ENCODE measurements at regions not wholly inside any gene's neighbourhood (a gene's known extent, or its start where the extent isn't known, plus 50 kb on each side); places are given as distances from the start of the nearest gene placed in this dataset.

GRCh38 chr2:14235667-14236066 lies 396.9 kb upstream of the LRATD1 start:
- no peak for DNase-seq

GRCh38 chr2:14237902-14238301 lies 394.6 kb upstream of the LRATD1 start:
- DNase-seq = no peak

GRCh38 chr2:14239605-14240004 lies 392.9 kb upstream of the LRATD1 start:
- DNase-seq = no peak

- no peak for DNase-seq
Observed at GRCh38 chr2:14240868-14241267, 391.6 kb upstream of the LRATD1 start.

- no peak for DNase-seq
Observed at GRCh38 chr2:14245901-14246300, 386.6 kb upstream of the LRATD1 start.

- no peak for DNase-seq
Observed at GRCh38 chr2:14255135-14255820, 377.2 kb upstream of the LRATD1 start.

GRCh38 chr2:14256890-14257289 lies 375.6 kb upstream of the LRATD1 start:
- no peak for DNase-seq

GRCh38 chr2:14257801-14258507 lies 374.6 kb upstream of the LRATD1 start:
- DNase-seq = no peak

- DNase-seq = no peak
Observed at GRCh38 chr2:14261771-14262170, 370.7 kb upstream of the LRATD1 start.

- no peak for DNase-seq
Observed at GRCh38 chr2:14263053-14263452, 369.5 kb upstream of the LRATD1 start.

GRCh38 chr2:14270036-14270582 lies 362.4 kb upstream of the LRATD1 start:
- DNase-seq = no peak

- DNase-seq = no peak
Observed at GRCh38 chr2:14272396-14273075, 360.0 kb upstream of the LRATD1 start.

- no peak for DNase-seq
Observed at GRCh38 chr2:14273650-14274049, 358.9 kb upstream of the LRATD1 start.

- no peak for DNase-seq
Observed at GRCh38 chr2:14284244-14284643, 348.3 kb upstream of the LRATD1 start.

- no peak for DNase-seq
Observed at GRCh38 chr2:14285812-14286211, 346.7 kb upstream of the LRATD1 start.

- DNase-seq = no peak
Observed at GRCh38 chr2:14288016-14288415, 344.5 kb upstream of the LRATD1 start.

- no peak for DNase-seq
Observed at GRCh38 chr2:14292964-14293363, 339.6 kb upstream of the LRATD1 start.

GRCh38 chr2:14297340-14297739 lies 335.2 kb upstream of the LRATD1 start:
- DNase-seq = no peak

GRCh38 chr2:14297906-14298305 lies 334.6 kb upstream of the LRATD1 start:
- DNase-seq = no peak

GRCh38 chr2:14301331-14301730 lies 331.2 kb upstream of the LRATD1 start:
- DNase-seq = no peak

- DNase-seq = no peak
Observed at GRCh38 chr2:14303366-14304115, 329.0 kb upstream of the LRATD1 start.

- DNase-seq = no peak
Observed at GRCh38 chr2:14304326-14304725, 328.2 kb upstream of the LRATD1 start.

GRCh38 chr2:14306268-14306861 lies 326.2 kb upstream of the LRATD1 start:
- DNase-seq = no peak
